ENCODE measurements at regions not wholly inside any gene's neighbourhood (a gene's known extent, or its start where the extent isn't known, plus 50 kb on each side); places are given as distances from the start of the nearest gene placed in this dataset.

DNA sequence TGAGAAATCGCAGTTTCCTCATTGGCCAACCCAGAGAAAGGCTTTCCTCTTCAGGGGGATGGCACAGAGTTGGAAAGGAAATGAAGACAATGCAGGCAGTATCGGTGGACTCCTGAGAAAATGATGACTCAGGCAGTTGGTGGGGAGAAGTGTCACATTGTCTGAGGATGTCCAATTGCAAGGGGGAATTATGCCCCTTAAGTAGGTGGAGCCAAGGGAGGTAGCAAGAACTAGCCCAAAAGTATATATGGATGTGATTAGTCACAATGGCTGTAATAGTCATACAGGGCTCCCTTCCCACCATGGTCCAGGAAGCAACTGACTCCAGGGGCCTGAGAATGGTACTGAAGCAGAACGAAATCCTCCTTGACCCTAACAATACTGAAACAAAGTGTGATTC, 58.3 kb upstream of the EGFR start:
- DNase-seq = no peak

DNA sequence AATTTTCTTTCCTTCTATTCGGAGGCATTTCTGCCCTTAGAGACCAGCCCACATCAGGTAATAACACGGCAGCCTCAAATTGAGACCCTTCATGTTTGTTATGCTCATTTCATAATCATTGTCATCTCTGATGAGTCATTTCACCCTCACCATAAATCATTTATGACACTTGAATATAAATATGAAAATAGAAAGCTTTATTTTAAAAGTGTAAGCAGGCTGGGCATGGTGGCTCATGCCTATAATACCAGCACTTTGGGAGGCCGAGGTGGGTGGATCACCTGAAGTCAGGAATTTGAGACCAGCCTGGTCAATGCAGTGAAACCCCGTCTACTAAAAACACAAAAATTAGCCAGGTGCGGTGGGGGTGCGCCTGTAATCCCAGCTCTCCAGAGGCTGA, 57.4 kb upstream of the EGFR start:
- no peak for DNase-seq

GRCh38 chr7:54963155-54963554, 55.7 kb upstream of the EGFR start:
- DNase-seq = no peak

DNA sequence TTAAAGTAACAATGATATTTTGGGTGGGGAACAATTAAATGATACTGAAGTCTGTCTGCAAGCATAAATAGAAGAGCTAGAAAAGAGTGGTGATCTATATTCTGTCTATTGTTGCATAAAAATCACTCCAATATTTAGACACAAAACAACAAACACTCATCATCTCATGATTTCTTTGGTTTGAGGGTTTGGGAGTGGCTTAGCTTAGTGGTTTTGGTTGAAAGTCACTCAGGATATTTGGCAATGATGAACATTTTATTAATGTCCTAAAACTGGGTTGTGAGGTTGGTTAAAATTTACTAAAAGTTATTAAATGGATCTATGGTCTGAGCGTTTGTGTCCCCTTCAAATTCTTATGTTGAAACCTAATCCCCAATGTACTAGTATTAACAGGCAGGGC, 54.7 kb upstream of the EGFR start:
- DNase-seq = no peak

GRCh38 chr7:54967377-54967776, 51.4 kb upstream of the EGFR start:
- no peak for DNase-seq

DNA sequence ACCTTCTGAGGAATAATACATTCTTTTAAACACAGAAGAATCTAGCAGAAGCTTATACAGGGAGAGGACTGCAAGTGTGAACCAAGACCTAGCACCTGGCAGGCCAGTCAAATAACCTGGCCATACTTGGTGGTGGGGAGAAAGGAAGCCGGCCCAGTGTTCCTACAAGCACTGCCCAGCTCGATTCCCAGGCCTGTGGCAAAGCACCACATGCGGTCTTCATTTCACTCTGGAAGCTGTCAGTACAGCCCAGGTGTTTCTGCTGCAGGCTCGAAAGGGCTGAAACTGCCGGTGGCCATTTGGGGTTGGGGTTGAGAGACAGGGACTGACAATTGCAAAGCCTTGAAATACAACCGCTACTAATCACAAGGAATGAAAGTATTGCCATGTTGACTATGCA, 50.8 kb upstream of the EGFR start:
- DNase-seq = no peak

Data from hematopoietic multipotent progenitor cell treated with erythropoietin and hydrocortisone succinate and interleukin-3 and kit ligand, for 6 days (in vitro differentiated cells).